GM11168 (cell line): ENCODE measurements at regions not wholly inside any gene's neighbourhood (a gene's known extent, or its start where the extent isn't known, plus 50 kb on each side); places are given as distances from the start of the nearest gene placed in this dataset.
"Not testable (repeated sequence)": the region's sequence is repeated elsewhere in the genome, so short reads cannot be mapped to it uniquely, and the experiment has no call there.

Source experiments
- in situ Hi-C: fragments of 300-500 bp; cut with MboI; formaldehyde crosslinking; loops from one replicate; pipeline ENCODE4 v1.12.0; 2022; ENCODE audit warnings: low sequenced_read_pairs; ENCODE audit not compliant: unreplicated experiment

GRCh38 chr6:144635051-144635450, 349.9 kb downstream of the UTRN start:
- in situ Hi-C loops, result no loop called here

GRCh38 chr6:144636025-144636424, 350.9 kb downstream of the UTRN start:
- in situ Hi-C loops, result not testable (repeated sequence)

GRCh38 chr6:144637541-144637940, 352.4 kb downstream of the UTRN start:
- in situ Hi-C loops, result no loop called here

GRCh38 chr6:144639654-144640053, 354.5 kb downstream of the UTRN start:
- in situ Hi-C loops, result no loop called here

- in situ Hi-C loops, result no loop called here
These were observed 356.2 kb downstream of the UTRN start for GRCh38 chr6:144641286-144641685.

GRCh38 chr6:144644776-144645175, 359.6 kb downstream of the UTRN start:
- in situ Hi-C loops, result no loop called here

- in situ Hi-C loops, result no loop called here
These were observed 361.2 kb downstream of the UTRN start for GRCh38 chr6:144646093-144647056.

- in situ Hi-C loops, result no loop called here
These were observed 362.4 kb downstream of the UTRN start for GRCh38 chr6:144647406-144647964.

- in situ Hi-C loops, result no loop called here
These were observed 363.0 kb downstream of the UTRN start for GRCh38 chr6:144647971-144648651.

GRCh38 chr6:144649085-144649484, 363.9 kb downstream of the UTRN start:
- in situ Hi-C loops, result no loop called here

GRCh38 chr6:144651234-144651633, 366.1 kb downstream of the UTRN start:
- in situ Hi-C loops, result no loop called here

- in situ Hi-C loops, result no loop called here
These were observed 367.3 kb downstream of the UTRN start for GRCh38 chr6:144652292-144652891.

- in situ Hi-C loops, result no loop called here
These were observed 368.9 kb downstream of the UTRN start for GRCh38 chr6:144653885-144654505.

GRCh38 chr6:144654506-144654905, 369.4 kb downstream of the UTRN start:
- in situ Hi-C loops, result no loop called here

GRCh38 chr6:144655376-144655775, 370.2 kb downstream of the UTRN start:
- in situ Hi-C loops, result no loop called here

GRCh38 chr6:144657691-144658090, 372.6 kb downstream of the UTRN start:
- in situ Hi-C loops, result no loop called here

GRCh38 chr6:144659202-144660182, 374.4 kb downstream of the UTRN start:
- in situ Hi-C loops, result no loop called here

GRCh38 chr6:144660561-144661115, 375.5 kb downstream of the UTRN start:
- in situ Hi-C loops, result no loop called here
